CD4-positive, alpha-beta T cell treated with Interleukin-17A for 4 hours (primary cell): ENCODE measurements at regions not wholly inside any gene's neighbourhood (a gene's known extent, or its start where the extent isn't known, plus 50 kb on each side); places are given as distances from the start of the nearest gene placed in this dataset.
"Not testable (repeated sequence)": the region's sequence is repeated elsewhere in the genome, so short reads cannot be mapped to it uniquely, and the experiment has no call there.

ENCODE experiments used
- DNase-seq: peaks from one replicate; pipeline ENCODE4 v3.0.0-alpha.2; 2020; ENCODE audit warnings: mixed read lengths

DNA sequence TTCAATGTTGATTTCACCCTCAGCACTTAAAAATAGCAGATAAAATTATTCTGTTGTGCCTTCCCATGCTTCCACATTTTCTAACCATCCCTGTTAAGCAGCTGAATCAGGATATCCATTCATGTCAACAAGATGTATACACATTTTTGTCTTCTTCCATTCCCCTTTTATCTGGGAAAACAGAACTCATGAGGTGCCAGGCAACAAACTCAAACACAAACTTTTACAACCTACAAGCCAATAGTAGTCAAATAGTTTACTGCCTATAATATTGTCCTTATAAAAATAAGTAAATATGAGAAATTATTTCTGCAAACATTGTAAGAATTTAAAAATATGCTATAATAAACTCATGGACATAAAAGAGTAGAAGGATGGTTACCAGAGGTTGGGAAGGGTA, 1569.8 kb downstream of the REEP3 start:
- no peak for DNase-seq

DNA sequence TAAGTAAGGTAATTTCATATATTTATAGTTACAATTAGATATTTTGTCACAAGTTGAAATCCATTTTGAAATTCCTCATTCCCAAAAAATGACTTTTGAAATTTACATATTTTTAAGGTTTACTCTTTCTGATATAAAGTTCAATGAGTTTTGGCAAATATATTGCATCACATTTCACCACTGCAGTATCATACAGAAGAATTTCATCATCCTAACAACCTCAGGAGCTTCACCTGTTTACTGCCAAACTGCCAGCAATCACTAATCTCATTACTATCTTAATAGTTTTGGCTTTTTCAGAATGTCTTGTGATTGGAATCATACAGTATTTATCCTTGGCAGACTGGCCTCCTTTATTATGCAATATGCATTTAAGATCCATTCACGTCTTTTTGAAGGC, 1578.9 kb downstream of the REEP3 start:
- no peak for DNase-seq

DNA sequence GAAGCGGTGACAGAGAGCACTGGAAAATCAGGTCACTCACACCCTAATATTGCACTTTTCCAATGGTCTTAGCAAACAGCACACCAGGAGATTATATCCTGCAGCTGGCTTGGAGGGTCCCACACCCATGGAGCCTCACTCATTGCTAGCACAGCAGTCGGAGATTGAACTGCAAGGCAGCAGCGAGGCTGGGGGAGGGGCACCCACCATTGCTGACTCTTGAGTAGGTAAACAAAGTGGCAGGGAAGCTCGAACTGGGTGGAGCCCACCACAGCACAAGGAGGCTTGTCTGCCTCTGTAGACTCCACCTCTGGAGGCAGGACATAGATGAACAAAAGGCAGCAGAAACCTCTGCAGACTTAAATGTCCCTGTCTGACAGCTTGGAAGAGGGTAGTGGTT, 1579.7 kb downstream of the REEP3 start:
- not testable (repeated sequence) for DNase-seq

DNA sequence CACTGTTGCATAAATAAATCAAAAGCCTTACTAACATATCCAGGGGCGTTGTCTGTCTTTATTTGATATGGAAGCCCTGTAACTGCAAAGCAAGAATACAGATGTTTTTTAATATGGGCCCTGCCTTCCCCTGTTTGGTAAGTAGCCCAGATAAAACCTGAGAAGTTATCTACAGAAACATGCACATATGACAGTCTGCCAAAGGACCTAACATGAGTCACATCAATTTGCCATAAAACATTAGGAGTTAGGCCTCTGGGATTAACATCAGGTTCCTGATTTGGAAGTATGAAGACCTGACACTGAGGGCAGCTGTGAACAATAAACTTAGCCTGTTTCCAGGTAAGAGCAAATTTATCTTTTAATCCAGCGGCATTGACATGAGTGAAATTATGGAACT, 1588.8 kb downstream of the REEP3 start:
- DNase-seq: no peak

DNA sequence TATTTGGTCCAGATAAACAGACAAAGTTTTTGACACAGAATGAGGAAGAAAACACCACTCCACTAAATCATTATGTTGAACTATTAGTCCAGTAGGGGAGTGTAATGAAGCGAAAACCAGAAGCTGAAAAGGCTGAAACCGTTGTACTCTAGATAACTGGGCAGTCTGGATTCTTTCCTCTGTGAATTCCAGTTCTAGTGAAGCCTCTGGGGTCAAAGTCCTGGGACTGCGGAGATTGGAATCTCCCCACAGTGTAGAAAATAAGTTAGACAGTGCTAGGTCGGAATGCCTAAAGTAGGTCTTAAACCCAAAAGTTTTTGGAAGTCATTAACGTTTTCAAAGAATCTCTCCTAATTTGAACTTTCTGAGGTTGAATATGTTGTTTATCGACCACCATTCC, 1589.9 kb downstream of the REEP3 start:
- not testable (repeated sequence) for DNase-seq

DNA sequence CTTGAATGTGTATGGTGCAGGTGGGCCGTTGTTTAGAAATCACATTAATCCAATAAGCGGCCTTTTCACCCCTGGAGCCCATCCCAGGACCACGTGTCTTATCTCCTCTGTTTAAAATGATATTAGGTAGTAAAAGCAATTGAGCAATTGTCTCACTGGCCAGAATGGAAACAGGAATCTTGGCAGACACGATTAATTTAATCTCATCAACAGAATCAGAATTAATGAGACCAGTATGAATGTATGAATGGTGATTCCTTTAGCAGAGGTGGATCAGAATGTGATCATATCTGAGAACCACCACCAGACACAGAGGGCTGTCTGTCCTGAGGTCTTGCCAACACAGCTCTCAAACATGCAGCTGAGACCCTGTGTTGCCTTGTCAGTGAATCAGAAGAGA, 1591.4 kb downstream of the REEP3 start:
- no peak for DNase-seq

DNA sequence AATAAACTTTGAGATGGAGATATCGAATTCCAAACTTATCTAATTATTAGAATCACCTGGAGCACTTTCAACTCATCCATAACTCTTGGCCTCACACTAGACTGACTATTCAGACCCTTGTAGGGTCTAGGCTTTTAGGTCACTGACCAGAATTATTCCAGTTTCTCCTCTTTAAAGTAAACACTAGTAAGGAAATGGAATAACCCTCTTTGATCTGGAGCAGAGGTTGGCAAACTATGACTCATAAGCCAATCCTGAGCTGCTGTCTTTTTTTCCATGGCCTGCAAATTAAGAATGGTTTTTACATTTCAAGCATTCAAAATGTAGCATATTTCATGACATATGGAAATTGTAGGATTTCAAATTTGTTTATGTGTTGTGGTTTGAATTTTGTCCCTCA, 1601.9 kb downstream of the REEP3 start:
- no peak for DNase-seq

DNA sequence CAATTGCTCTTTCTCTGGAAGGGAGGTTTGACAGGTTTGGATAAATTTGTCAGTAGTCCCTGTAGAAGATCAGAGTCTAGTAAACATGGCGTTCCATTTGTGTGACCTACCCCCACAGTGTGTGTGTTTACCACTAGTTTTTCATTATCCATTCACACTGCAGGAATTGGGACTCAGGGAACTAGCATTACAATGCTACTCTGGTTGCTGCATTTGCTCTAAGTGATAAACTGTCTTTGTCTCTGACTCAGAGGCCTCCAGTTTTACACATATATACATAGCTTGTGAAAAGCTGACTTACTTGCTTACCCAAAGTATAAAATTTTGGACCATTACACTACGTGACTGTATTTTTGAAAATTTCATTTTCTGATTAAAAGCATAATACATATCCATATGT, 1604.0 kb downstream of the REEP3 start:
- DNase-seq: no peak

DNA sequence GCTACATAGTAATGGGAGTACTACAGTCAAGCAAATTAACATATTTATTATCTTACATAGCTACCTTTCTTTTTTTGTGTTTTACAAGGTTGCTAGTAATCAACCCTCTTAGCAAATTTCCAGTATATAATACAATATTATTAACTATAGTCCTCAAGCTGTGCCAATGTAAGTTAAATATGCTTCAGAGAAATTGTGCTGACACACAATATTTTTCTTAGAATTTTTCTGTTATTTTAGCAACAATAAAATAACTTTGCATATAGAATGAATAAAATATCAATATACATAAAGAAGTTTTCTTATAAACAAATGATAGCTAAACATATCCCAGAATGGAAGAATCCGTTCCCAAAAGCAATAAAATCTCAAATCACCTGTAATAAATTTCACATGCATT, 1605.1 kb downstream of the REEP3 start:
- no peak for DNase-seq

DNA sequence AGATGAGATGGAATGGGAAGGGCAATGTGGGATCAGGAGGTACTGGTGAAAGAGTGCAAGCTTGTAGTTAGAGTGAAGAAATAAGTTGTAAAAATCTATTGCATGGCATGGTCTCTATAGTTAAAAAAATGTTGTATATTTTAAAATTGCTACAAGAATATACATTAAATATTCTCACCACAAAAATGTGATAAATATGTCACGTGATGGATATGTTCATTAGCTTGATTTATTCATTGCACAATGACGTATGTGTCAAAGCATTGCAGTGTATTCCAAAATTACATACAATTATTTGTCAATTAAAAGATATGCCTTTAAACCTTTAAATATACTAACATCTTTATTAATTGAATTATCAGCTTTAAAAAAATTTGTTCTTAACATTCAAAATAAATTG, 1607.1 kb downstream of the REEP3 start:
- DNase-seq: no peak

DNA sequence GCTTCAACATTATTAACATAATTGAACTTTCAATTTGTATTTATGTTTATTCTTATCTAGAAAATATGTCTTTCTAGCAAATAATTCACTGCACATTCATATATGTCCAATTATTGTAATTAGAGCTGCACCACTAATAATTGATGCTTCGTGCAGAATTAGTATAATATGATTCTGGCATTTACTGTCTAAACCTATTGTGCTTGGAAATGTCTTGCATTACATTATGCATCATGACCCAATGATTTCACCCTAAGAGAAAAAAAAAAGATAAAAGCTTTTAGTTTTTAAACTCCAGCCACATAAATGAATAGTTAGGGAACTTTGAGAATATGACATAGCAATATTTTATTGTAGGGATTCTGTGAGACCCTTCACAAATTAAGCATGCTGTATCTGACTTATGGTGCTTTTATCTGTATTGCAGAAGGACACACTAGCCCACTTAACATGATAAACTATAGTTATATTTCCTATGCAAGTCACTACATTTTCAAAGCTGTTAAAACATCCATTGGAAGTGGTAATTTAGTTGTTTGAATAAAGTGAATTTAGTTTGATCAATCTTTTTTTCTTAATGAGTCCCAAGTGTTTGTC, 1609.1 kb downstream of the REEP3 start:
- DNase-seq: no peak

DNA sequence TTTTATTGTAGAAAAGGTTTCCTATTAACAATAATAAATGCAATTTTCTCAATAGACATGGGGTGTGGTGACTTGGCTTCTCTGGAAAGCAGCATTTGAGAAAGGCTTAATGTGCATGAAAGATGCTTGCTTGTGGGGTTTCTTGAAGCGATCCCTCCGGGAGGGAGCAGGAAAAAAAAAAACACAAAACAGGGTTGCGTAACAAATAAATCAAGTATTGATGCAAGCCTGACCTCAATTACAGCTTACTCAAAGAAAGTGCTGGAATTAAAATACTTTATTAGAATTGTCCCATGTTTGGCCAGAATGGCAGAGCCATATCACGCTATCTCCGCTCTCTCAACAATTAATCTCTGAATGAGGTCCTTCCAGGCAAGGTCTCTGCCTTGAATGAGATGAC, 1612.5 kb downstream of the REEP3 start:
- DNase-seq: no peak

DNA sequence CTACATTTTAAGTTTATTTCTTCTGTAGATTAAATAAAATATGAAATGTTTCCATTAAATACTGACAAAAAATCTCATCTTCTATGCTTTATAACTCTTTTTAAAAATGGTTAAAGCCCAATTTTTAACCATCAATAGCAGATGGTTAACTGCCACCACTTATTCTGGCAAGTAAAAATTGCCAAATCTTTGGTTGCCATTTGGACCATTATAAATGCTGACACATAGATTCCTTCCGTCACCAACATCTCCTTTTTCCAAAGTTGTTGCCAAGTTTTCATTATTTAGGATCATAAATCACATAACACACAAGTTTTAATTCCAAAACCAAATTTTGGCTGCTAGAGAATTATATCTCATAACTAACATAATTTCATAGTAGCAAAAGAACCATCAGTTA, 1614.3 kb downstream of the REEP3 start:
- DNase-seq: no peak

DNA sequence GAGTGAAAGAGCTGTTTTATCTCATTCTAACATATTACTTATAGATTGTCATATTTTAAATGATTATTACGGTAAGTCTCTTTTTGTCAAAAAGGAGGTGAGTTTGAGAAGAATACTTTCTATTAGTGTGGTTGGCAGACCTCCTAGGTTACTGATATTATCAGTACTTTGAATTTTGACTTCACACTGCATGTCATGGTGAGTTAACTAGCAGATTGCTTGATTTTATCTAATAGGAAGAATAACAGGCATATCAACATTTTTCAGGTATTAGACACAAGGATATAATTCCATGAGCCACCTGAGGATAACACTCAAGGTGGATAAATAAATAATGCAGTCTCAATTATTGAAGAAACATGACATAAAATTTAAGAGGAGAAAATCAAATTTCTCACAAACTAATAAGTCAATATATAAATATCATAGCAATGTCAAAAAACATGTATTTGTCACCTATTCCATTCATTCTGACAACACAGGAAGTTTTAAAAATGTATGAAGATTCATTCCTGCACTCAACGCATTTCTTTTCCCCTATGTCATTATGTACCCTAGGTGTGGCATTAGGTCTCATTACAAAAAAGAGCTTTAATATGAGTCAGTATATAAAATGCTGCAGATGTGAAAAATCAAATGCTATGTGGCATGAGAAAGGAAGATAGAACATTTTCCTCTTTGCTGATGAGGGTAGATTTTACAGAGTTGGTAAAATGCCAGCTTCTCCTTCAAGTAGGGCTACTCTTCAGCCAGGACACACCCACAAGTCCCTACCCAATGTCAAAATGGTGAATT, 1621.6 kb downstream of the REEP3 start:
- no peak for DNase-seq

DNA sequence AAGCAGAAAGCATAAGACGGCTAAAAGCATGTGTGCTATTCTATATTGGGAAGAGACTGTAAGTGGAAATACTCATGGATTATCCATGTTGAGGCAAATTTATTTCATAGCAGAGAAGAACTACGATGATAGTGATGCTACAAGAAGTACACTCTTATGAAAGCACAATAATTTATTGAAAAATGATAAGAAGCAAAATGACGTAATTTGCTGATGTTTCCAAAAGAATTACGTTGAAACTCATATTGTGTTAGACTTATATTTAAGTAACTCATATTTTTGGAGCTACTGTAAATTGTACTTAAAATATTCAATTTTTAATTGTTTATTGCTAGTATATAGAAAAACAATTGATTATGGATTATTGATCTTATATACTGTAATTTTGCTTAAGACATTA, 1622.5 kb downstream of the REEP3 start:
- DNase-seq: no peak

DNA sequence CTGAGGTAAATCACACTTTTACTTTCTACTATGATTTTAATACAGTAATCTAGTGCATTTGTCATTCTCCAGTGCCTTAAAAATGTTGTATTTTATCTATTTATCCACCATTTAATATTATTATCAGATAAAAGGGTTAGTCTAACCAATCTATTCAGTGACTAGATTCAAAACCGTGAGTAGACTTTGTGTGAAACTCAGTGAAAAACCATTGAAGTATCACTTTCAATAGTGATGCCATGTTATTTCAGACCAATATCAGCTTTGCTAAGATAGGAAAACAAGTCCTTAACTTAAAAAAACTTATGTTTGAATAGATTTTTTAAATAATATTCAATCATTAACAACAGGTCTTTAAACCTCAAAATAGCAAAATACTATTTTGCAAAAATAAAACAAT, 1628.7 kb downstream of the REEP3 start:
- DNase-seq: no peak

DNA sequence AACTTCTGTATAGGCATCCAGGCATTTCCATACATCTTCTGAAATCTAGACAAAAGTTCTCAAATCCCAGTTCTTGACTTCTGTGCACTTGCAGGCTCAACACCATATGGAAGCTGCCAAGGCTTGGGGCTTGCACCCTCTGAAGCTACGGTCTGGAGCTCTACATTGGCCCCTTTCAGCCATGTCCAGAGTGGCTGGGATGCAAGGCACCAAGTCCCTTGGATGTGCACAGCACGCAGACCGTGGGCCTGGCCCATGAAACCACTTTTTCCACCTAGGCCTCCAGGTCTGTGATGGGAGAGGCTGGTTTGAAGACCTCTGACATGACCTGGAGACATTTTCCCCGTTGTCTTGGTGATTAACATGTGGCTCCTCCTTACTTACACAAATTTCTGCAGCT, 1645.1 kb downstream of the REEP3 start:
- no peak for DNase-seq

DNA sequence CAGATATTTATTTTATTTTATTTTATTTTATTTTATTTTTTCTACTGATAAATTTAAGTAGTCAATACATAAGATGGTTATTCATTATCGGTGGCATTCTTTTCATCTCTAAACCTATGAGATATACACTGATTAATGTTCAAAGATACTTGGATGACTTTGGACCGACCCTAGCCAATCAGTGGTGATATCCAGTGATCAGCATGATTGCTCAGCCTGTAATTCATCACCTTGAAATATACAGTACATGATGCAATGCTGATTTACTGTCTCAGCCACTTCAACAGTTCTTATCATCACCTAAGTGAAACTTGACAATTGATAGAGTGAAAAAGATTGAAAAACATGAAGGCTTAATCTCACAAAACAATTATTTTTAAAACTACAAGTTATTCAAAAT, 1651.0 kb downstream of the REEP3 start:
- DNase-seq: no peak

DNA sequence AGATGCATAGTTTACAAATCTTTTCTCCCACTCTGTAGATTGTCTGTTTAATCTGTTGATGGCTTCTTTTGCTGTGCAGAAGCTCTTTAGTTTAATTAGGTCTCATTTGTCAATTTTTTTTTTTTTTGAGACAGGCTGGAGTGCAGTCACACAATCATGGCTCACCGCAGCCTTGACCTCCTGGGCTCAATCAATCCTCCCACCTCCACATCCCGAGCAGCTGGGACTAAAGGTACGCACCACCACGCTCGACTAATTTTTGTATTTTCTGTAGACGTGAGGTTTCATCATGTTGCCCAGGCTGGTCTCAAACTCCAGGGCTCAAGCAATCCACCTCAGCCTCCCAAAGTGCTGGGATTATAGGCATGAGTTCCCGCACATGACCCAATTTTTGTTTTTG, 1655.8 kb downstream of the REEP3 start:
- DNase-seq: no peak

DNA sequence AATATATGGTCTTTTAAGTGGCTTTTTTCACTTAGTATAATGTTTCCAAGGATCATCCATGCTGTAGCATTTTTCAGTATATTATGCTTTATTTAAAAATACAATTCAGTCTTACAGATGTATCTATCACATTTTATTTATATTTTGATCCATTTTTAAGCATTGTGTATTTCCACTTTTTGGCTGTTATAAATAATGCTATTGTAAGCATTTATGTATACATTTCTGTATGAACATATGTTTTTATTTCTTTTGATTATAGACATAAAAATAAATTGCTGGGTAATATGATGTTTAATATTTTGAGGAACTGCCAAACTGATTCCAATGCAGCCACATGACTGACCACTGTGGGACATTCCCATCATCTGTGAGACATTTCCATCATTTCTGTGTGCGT, 1662.0 kb downstream of the REEP3 start:
- DNase-seq: no peak

DNA sequence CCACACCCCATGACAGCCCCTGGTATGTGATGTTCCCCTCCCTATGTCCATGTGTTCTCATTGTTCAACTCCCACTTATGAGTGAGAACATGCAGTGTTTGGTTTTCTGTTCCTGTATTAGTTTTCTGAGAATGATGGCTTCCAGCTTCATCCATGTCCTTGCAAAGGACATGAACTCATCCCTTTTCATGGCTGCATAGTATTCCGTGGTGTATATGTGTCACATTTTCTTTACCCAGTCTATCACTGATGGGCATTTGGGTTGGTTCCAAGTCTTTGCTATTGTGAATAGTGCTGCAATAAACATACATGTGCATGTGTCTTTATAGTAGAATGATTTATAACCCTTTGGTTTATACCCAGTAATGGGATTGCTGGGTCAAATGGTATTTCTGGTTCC, 1665.5 kb downstream of the REEP3 start:
- DNase-seq: not testable (repeated sequence)

DNA sequence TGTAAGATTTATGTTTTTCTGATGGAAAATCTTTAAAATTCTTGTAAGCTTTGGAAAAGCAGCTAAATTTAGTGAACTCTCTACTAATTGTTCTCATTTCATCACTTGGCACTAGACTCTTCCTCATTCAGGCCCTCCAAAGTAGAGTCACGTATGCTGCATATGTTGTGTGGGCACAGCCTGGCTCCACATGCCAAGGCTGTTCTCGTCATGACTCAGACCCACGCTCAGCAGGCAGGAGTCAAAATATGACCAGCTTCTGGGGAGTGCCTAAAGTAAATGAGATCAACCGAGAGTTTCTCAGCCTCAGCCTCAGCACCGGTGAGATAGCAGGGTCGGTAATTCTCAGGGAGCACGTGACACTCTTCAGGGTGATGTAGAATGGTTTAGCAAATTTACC, 1672.9 kb downstream of the REEP3 start:
- DNase-seq: no peak

DNA sequence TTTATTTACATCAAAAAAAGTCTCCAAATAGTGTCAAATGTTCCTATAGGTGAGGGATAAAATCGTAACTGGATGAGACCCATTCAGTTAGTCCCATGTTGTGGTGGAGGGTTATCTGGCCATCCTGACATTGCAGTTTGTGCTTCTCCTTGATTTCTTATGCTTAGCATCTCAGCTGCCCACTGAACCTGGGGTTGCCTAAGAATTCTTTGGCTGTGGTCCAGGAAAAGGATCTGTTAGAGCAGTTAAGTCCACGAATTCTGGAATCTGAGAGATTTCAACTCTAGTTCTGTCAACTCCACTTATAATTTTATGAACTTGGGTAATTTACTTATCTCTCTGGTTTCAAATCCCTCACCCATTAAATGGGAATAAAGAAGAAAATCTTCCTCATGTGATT, 1673.4 kb downstream of the REEP3 start:
- DNase-seq: no peak

DNA sequence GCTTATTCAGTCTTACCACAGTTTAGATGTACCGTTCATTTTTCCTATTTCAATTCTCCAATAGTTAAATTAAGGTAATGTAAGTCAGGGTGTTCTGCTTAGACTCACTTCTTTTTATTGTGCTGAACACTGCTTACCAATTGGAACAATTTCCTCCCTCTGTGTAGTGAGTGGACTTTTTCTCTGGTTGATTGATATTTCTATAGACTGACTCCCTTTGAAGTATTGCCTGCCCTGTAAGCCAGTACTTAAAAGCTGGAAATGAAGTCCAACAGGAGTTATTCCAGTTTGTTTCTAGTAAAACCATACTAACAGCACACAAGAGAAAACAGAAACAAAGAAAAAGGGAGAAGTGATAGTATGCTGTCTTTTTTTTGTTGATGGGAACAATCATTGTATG, 1674.9 kb downstream of the REEP3 start:
- DNase-seq: no peak

DNA sequence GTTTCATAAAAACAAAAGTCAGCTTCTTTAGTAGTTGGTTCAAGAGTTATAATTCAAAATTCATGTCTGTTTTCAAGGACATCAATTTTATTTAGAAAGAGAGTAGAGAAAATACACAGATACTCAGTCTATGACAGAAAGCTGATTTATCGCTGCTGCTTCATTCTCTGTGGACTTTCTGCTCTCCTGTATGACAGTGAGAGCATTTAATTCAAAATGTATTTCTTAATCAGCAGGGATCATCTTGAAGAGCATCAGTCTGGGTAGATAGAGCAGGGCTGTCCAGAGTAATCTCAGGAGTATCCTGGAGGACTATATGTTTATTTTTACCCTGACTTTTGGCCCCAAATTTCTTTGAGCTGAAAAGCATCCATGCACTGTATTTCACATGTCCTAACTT, 1676.7 kb downstream of the REEP3 start:
- DNase-seq: no peak
